GM21717 (cell line): ENCODE measurements at regions not wholly inside any gene's neighbourhood (a gene's known extent, or its start where the extent isn't known, plus 50 kb on each side); places are given as distances from the start of the nearest gene placed in this dataset.
"Not testable (repeated sequence)": the region's sequence is repeated elsewhere in the genome, so short reads cannot be mapped to it uniquely, and the experiment has no call there.

Experiments
- ATAC-seq: cut with Tn5 transposase; IDR thresholded peaks from one replicate; pipeline ENCODE4 v1.9.1; 2021; ENCODE audit warnings: mild to moderate bottlenecking, moderate library complexity; ENCODE audit not compliant: unreplicated experiment

- no peak for ATAC-seq
Measured at GRCh38 chr7:131941291-131941690, 384.9 kb upstream of the PODXL start.

- no peak for ATAC-seq
Measured at GRCh38 chr7:131940621-131941165, 384.3 kb upstream of the PODXL start.

DNA sequence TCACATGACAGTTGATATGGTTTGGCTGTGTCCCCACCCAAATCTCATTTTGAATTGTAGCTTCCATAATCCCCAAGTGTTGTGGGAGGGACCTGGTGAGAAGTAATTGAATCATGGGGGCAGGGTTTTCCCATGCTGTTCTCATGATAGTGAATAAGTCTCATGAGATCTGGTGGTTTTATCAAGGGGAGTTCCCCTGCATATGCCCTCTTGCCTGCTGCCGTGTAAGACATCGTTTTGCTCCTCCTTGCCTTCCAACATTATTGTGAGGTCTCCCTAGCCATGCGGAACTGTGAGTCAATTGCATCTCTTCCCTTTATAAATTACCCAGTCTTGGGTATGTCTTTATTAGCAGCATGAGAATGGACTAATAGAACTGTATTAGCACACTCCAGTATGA is 382.4 kb upstream of the PODXL start:
- not testable (repeated sequence) for ATAC-seq

DNA sequence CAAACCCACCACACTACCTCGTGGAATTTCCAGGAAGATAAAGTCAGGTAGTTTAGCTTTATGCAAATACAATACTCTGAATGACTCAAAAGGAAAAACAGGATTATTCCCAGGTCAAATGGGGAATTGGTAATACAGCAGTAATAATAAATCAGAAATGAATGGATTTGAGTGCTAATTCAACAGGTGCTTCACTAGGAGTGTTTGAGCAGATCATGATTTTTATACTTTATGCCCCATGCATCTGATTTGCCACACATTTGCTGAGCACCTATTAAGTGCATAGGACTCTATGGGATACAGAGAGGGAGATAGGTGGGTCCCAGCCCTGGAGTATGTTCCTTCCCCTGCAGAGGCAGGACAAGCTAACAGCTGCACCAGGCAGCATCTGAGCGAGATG is 381.4 kb upstream of the PODXL start:
- no peak for ATAC-seq

GRCh38 chr7:131935180-131935579 is 378.8 kb upstream of the PODXL start:
- no peak for ATAC-seq

- no peak for ATAC-seq
Measured at GRCh38 chr7:131934452-131934851, 378.0 kb upstream of the PODXL start.

GRCh38 chr7:131933751-131934289 is 377.4 kb upstream of the PODXL start:
- no peak for ATAC-seq

DNA sequence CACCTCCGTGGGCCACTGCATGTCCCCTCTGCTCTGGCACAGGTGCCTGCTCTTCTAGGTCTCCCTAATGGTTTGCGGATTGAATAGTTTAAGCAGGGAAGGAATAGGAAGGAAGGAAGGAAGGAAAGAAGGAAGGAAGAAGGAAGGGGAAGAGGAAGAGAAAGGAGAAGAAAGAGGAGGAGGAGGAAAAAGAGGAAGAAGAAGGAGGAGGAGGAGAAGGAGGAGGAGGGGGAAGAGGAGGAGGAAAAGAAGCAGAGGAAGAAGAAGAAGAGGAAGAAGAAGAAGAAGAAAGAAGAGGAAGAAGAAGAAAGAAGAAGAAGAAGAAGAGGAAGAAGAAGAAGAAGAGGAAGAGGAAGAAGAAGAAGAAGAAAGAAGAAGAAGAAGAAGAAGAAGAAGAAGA is 376.8 kb upstream of the PODXL start:
- ATAC-seq = not testable (repeated sequence)

- no peak for ATAC-seq
Measured at GRCh38 chr7:131932271-131932670, 375.8 kb upstream of the PODXL start.

- no peak for ATAC-seq
Measured at GRCh38 chr7:131931370-131931769, 374.9 kb upstream of the PODXL start.

DNA sequence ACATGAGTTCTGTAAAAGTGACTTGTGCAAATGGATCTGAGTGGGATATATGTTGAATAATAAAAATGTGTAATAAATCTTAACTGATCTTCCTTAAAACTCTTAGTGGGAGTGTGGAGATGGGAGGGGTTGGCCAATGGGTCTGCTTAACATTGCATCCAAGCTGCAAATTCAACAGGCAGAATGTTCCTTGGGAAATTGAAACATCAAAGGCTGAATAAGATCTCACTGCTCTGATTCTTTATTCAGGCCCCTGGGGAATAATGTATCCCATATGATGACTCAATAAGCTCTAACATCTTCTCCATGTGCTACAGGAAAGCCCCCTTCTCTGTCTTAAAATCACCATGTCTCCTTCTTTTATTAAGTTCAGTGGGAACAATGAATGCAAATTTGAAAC is 373.2 kb upstream of the PODXL start:
- ATAC-seq = no peak

- ATAC-seq = no peak
Measured at GRCh38 chr7:131927770-131928423, 371.5 kb upstream of the PODXL start.

- ATAC-seq = no peak
Measured at GRCh38 chr7:131925636-131926035, 369.2 kb upstream of the PODXL start.

- ATAC-seq = peak; percentile 52
Measured at GRCh38 chr7:131924857-131925256, 368.4 kb upstream of the PODXL start.

DNA sequence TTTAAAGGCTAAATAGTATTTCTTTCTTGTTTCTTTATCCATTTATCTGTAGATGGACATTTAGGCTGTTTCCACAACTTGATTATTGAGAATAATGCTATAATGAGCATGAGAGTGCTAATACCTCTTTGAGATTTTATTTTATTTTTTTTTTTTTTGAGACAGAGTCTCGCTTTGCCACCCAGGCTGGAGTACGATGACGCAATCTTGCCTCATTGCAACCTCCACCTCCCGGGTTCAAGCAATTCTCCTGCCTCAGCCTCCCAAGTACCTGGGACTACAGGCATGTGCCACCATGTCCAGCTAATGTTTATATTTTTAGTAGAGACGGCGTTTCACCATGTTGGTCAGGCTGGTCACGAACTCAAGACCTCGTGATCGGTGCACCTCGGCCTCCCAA is 366.5 kb upstream of the PODXL start:
- not testable (repeated sequence) for ATAC-seq

GRCh38 chr7:131921016-131921415 is 364.6 kb upstream of the PODXL start:
- no peak for ATAC-seq

- ATAC-seq = peak; percentile 67
Measured at GRCh38 chr7:131919920-131920709, 363.7 kb upstream of the PODXL start.

DNA sequence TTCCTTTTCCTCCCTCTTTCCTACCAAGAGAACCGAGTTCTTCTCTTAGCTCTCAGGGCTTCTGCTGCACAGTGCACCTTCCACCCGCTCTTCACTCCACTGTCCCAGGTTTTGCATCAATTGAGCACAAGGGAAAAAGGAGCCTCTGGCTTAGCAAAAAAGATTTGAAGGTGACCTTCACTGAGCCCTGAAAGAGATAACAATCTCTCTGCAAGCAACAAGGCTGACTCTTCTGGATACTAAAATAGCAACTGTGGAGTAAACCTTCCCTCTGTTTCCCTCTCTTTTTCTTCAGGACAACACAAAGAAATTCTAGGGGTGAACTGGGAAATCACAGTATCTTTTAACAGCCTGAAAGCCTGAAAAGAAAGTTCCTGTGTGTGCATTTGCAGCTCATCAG is 354.7 kb upstream of the PODXL start:
- ATAC-seq = no peak

GRCh38 chr7:131909151-131909768 is 352.8 kb upstream of the PODXL start:
- no peak for ATAC-seq

- no peak for ATAC-seq
Measured at GRCh38 chr7:131908714-131909113, 352.3 kb upstream of the PODXL start.

GRCh38 chr7:131905471-131905973 is 349.1 kb upstream of the PODXL start:
- ATAC-seq = no peak
